CD14-positive monocyte (primary cell): ENCODE measurements at regions not wholly inside any gene's neighbourhood (a gene's known extent, or its start where the extent isn't known, plus 50 kb on each side); places are given as distances from the start of the nearest gene placed in this dataset.

ENCODE experiments used
- DNase-seq, 3 donors: peaks; one replicate each; pipeline ENCODE4 v3.0.0-alpha.2; 2011 to 2022
- H2AFZ ChIP-seq: 2 replicates; pipeline ENCODE4 v1.6.0; 2012; ENCODE audit warnings: mild to moderate bottlenecking, low read depth, low read length, inconsistent platforms; ENCODE audit not compliant: insufficient read depth, poor library complexity, severe bottlenecking
- H3K27ac ChIP-seq, 2 donors: 1 replicate in 1 of 2; 2 replicates in 1 of 2; pipeline ENCODE4 v1.5.1; 2012 to 2013; ENCODE audit warnings: low read length in 2 of 2, control low read depth in 1 of 2, inconsistent platforms in 1 of 2, low read depth in 1 of 2, mild to moderate bottlenecking in 1 of 2
- H3K27me3 ChIP-seq, 2 donors: one replicate each; pipeline versions ENCODE4 v1.6.0 to v1.6.1; 2011 to 2013; ENCODE audit warnings: low read length in 2 of 2; ENCODE audit not compliant: control insufficient read depth in 2 of 2, insufficient read depth in 2 of 2
- H3K36me3 ChIP-seq, 2 donors: replicated peaks in 1 of 2; 1 replicate in 1 of 2; 2 replicates in 1 of 2; pipeline versions ENCODE4 v1.5.1 to v1.6.1; 2012 to 2013; ENCODE audit warnings: low read length in 2 of 2, control low read depth in 1 of 2, inconsistent platforms in 1 of 2, mild to moderate bottlenecking in 1 of 2; ENCODE audit not compliant: insufficient read depth in 2 of 2, control insufficient read depth in 1 of 2
- H3K4me1 ChIP-seq, 2 donors: 1 replicate in 1 of 2; 2 replicates in 1 of 2; pipeline versions ENCODE4 v1.5.1 to v1.6.1; 2012 to 2013; ENCODE audit warnings: low read length in 2 of 2, control low read depth in 1 of 2, inconsistent platforms in 1 of 2, mild to moderate bottlenecking in 1 of 2, moderate library complexity in 1 of 2; ENCODE audit not compliant: insufficient read depth in 2 of 2, control insufficient read depth in 1 of 2
- H3K4me2 ChIP-seq: replicated peaks from 2 replicates; pipeline ENCODE3; 2012; ENCODE audit warnings: low read length, moderate library complexity, mild to moderate bottlenecking; ENCODE audit not compliant: poor library complexity, severe bottlenecking; ENCODE audit errors: extremely low read depth
- H3K4me3 ChIP-seq, 3 experiments: fragments of 200-600 bp in 1 of 3; sonication (generic) in 1 of 3; replicated peaks in 1 of 3; 1 replicate in 2 of 3; 2 replicates in 1 of 3; pipeline ENCODE4 v1.5.1; 2011 to 2013; ENCODE audit warnings: low read length in 3 of 3, mild to moderate bottlenecking in 3 of 3, control low read depth in 2 of 3, low read depth in 2 of 3, inconsistent platforms in 1 of 3, moderate library complexity in 1 of 3
- H3K79me2 ChIP-seq: 2 replicates; pipeline ENCODE4 v1.6.0; 2012; ENCODE audit warnings: mild to moderate bottlenecking, control low read depth, inconsistent platforms, low read length, moderate library complexity; ENCODE audit not compliant: insufficient read depth
- H3K9ac ChIP-seq: 2 replicates; pipeline ENCODE4 v1.6.0; 2017; ENCODE audit warnings: low read length, mild to moderate bottlenecking; ENCODE audit not compliant: insufficient read depth, poor library complexity, severe bottlenecking
- H3K9me3 ChIP-seq, 2 donors: replicated peaks in 1 of 2; 1 replicate in 1 of 2; 2 replicates in 1 of 2; pipeline versions ENCODE4 v1.5.1 to v1.6.1; 2012 to 2013; ENCODE audit warnings: low read length in 2 of 2, control low read depth in 1 of 2; ENCODE audit not compliant: control insufficient read depth in 1 of 2, insufficient read depth in 1 of 2
- H4K20me1 ChIP-seq: 2 replicates; pipeline ENCODE4 v1.6.0; 2012; ENCODE audit warnings: mild to moderate bottlenecking, low read length, control low read depth, moderate library complexity; ENCODE audit not compliant: insufficient read depth
- H3K27ac Mint-ChIP-seq, 7 donors: one replicate each; pipeline ENCODE4 v1.8.0; 2020; ENCODE audit warnings: mild to moderate bottlenecking in 7 of 7, mixed read lengths in 7 of 7, moderate library complexity in 6 of 7, inconsistent platforms in 2 of 7
- H3K27me3 Mint-ChIP-seq, 3 donors: one replicate each; pipeline ENCODE4 v1.8.0; 2021 to 2022; ENCODE audit warnings: low read depth in 3 of 3, mild to moderate bottlenecking in 3 of 3, mixed read lengths in 3 of 3, moderate library complexity in 3 of 3, inconsistent platforms in 1 of 3
- H3K36me3 Mint-ChIP-seq, 2 donors: one replicate each; pipeline ENCODE4 v1.8.0; 2020; ENCODE audit warnings: mixed read lengths in 2 of 2, inconsistent platforms in 1 of 2, mild to moderate bottlenecking in 1 of 2
- H3K4me1 Mint-ChIP-seq: one replicate; pipeline ENCODE4 v1.8.0; 2020; ENCODE audit warnings: mild to moderate bottlenecking, mixed read lengths
- H3K4me3 Mint-ChIP-seq, 2 donors: one replicate each; pipeline ENCODE4 v1.8.0; 2020; ENCODE audit warnings: mild to moderate bottlenecking in 2 of 2, mixed read lengths in 2 of 2, moderate library complexity in 1 of 2
- H3K9me3 Mint-ChIP-seq, 7 donors: one replicate each; pipeline ENCODE4 v1.8.0; 2020 to 2022; ENCODE audit warnings: mixed read lengths in 7 of 7, mild to moderate bottlenecking in 6 of 7, moderate library complexity in 6 of 7, inconsistent platforms in 2 of 7
- CTCF ChIP-seq: fragments of 200-600 bp; IDR thresholded peaks from one replicate; pipeline ENCODE4 v1.8.0; 2022; ENCODE audit warnings: antibody characterized with exemption, mild to moderate bottlenecking
- WGBS: methylation state at CpG from one replicate; pipeline ENCODE4 v1.1.5; 2013; ENCODE audit warnings: missing lambda C conversion rate; ENCODE audit not compliant: insufficient coverage; 5-methylcytosine and 5-hydroxymethylcytosine counted together
- intact Hi-C, 2 donors: fragments of 100-400 bp; cut with micrococcal nuclease; formaldehyde crosslinking; loops; one replicate each; pipeline versions ENCODE4 v1.15.0 to v1.15.1; 2023

DNA sequence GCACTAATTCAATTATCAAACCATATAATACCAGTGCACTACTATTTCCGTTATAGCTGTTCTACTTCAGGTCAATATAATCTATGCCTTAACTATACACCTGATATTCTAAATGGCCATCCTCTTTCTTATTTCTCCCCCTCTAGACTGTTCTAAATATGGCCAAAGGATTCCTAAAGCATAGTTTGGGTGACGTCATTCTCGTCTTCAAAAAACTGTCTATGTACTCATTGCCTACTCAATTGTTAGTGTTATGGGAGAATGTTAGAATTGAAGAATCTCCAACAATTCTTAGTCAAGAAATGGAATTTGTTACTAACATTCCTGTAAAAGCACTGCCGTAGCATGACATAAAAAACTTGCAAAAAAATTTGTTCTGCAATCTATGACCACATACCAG is 431.1 kb upstream of the ANO3 start:
- Mint-ChIP-seq H3K4me1 (no peaks in the 10 kb centered on the region), H3K27ac (no peak overlapping the region), H3K4me3 (no peak overlapping the region), H3K9me3 (peaks cover 0 to 13% (median 2%) of the 10 kb centered on the region in 7 donors), H3K36me3 (no peaks in the 10 kb centered on the region), H3K27me3 (no peaks in the 10 kb centered on the region)
- Histone ChIP-seq H3K79me2 (no peaks in the 10 kb centered on the region), H2AFZ (no peak overlapping the region), H3K9ac (no peak overlapping the region), H3K27ac (no peak overlapping the region), H3K27me3 (no peaks in the 10 kb centered on the region), H3K9me3 (no peaks in the 10 kb centered on the region), H3K4me1 (no peaks in the 10 kb centered on the region), H3K4me3 (no peak overlapping the region), H4K20me1 (no peaks in the 10 kb centered on the region), H3K36me3 (no peaks in the 10 kb centered on the region), H3K4me2 (no peak overlapping the region)
- no peak for TF ChIP-seq CTCF
- intact Hi-C loops, result no loop called here
- no CpG with 5 or more reads among the region's 4 CpGs for WGBS
- DNase-seq, result no peak

DNA sequence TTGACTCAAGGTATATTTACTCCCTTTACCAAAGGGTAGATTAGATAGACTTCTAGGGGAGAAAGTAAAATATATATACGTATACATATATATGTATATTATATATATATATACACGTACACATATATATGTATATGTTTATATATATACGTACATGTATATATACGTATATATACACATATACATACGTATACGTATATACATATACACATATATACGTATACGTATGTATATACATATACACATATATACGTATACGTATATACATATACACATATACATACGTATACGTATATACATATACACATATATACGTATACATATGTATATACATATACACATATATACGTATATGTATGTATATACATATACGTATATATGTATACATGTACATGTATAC is 430.5 kb upstream of the ANO3 start:
- WGBS, result no CpG with 5 or more reads among the region's 15 CpGs
- no peaks in the 10 kb centered on the region for H4K20me1 ChIP-seq
- H3K36me3 ChIP-seq, result no peaks in the 10 kb centered on the region
- H3K27ac ChIP-seq, result no peak overlapping the region
- H3K79me2 ChIP-seq, result no peaks in the 10 kb centered on the region
- no peaks in the 10 kb centered on the region for H3K27me3 ChIP-seq
- Mint-ChIP-seq H3K36me3 (no peaks in the 10 kb centered on the region), H3K4me1 (no peaks in the 10 kb centered on the region), H3K27ac (no peak overlapping the region), H3K4me3 (no peak overlapping the region), H3K9me3 (peaks cover 0 to 15% (median 2%) of the 10 kb centered on the region in 7 donors), H3K27me3 (no peaks in the 10 kb centered on the region)
- no peak overlapping the region for H3K4me3 ChIP-seq
- intact Hi-C loops, result no loop called here
- no peak overlapping the region for H3K4me2 ChIP-seq
- H3K9me3 ChIP-seq, result no peaks in the 10 kb centered on the region
- H2AFZ ChIP-seq, result no peak overlapping the region
- H3K9ac ChIP-seq, result no peak overlapping the region
- DNase-seq, result no peak
- no peaks in the 10 kb centered on the region for H3K4me1 ChIP-seq
- TF ChIP-seq CTCF, result no peak
